Thyroid gland (tissue), 4 donors: ENCODE measurements at regions not wholly inside any gene's neighbourhood (a gene's known extent, or its start where the extent isn't known, plus 50 kb on each side); places are given as distances from the start of the nearest gene placed in this dataset.

Experiments
- DNase-seq, 2 donors: peaks; one replicate each; pipeline ENCODE4 v3.0.0-alpha.2; 2019
- H3K27ac ChIP-seq, 3 donors: fragments of 200-600 bp; sonication (generic); 1 replicate in 2 of 3; 2 replicates in 1 of 3; pipeline ENCODE4 v1.5.1; 2016 to 2019; ENCODE audit warnings: mild to moderate bottlenecking in 1 of 3, moderate library complexity in 1 of 3
- H3K27me3 ChIP-seq: fragments of 200-600 bp; sonication (generic); one replicate; pipeline ENCODE4 v1.5.1; 2019
- H3K36me3 ChIP-seq, 2 donors: fragments of 200-600 bp; sonication (generic); one replicate each; pipeline ENCODE4 v1.5.1; 2016 to 2019
- H3K4me1 ChIP-seq, 2 donors: fragments of 200-600 bp; sonication (generic); one replicate each; pipeline ENCODE4 v1.5.1; 2017 to 2019
- H3K4me3 ChIP-seq, 3 donors: fragments of 200-600 bp; sonication (generic); replicated peaks in 1 of 3; 1 replicate in 2 of 3; 2 replicates in 1 of 3; pipeline ENCODE4 v1.5.1; 2016; ENCODE audit warnings: mild to moderate bottlenecking in 1 of 3
- H3K9me3 ChIP-seq: fragments of 200-600 bp; sonication (generic); one replicate; pipeline ENCODE4 v1.5.1; 2017
- POLR2A ChIP-seq, 2 donors: fragments of 450-650 bp; IDR thresholded peaks; one replicate each; pipeline ENCODE4 v1.6.1; 2017; ENCODE audit warnings: antibody characterized with exemption in 2 of 2, mild to moderate bottlenecking in 2 of 2, moderate library complexity in 1 of 2
- WGBS, 2 donors: methylation state at CpG; one replicate each; pipeline ENCODE4 v1.1.5; 2017; 5-methylcytosine and 5-hydroxymethylcytosine counted together
- intact Hi-C: fragments of 100-400 bp; cut with DNase I; formaldehyde crosslinking; loops from one replicate; pipeline ENCODE4 v1.15.1; 2023
- TF ChIP-seq, protein P1 (sequence below), 6 experiments: fragments of 200-600 bp in 3 of 6; fragments of 450-650 bp in 3 of 6; sonication (generic) in 3 of 6; IDR thresholded peaks; one replicate each; pipeline ENCODE4 v1.5.1; 2016 to 2019; ENCODE audit warnings: antibody characterized with exemption in 6 of 6, mild to moderate bottlenecking in 2 of 6, inconsistent platforms in 1 of 6, moderate library complexity in 1 of 6

DNA sequence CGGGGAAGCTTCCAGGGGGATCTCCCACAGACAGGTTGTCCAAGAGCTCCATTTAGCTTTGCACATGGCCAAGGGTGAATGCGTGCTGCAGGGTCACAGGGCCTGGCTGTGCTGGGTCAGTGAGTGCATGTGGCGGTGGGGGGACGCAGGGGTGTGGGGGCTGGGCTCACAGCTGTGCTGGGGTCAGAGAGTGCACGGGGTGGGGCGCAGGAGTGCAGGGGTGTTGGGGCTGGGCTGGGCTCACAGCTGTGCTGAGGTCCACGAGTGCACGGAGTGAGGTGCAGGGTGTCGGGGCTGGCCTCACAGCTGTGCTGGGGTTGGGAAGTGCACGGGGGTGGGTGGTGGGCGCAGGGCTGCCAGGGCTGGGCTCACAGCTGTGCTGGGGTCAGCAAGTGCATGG is 557.7 kb downstream of the BRD1 start:
- 0 to 8% methylated on average over 4 to 10 of the region's 11 CpGs for WGBS, 2 donors
- Histone ChIP-seq H3K9me3 (no peaks in the 10 kb centered on the region), H3K27me3 (no peaks in the 10 kb centered on the region)

DNA sequence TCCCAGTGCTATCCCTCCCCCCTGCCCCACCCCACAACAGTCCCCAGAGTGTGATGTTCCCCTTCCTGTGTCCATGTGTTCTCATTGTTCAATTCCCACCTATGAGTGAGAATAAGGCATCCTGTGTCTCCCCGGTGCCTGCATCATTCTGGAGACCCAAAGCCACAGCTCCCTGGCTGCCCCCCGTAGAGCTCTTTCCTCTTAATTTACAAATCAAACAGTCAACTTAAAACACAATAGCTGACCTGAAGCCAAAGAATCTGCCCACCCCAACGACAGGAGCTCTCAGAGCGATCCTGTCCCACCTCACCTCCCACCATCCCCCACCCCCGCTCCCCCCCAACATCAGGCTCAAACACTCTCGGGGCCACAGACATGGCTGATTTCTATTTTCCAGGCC is 558.3 kb downstream of the BRD1 start:
- no peak overlapping the region for H3K27ac ChIP-seq
- TF ChIP-seq, protein P1, sequence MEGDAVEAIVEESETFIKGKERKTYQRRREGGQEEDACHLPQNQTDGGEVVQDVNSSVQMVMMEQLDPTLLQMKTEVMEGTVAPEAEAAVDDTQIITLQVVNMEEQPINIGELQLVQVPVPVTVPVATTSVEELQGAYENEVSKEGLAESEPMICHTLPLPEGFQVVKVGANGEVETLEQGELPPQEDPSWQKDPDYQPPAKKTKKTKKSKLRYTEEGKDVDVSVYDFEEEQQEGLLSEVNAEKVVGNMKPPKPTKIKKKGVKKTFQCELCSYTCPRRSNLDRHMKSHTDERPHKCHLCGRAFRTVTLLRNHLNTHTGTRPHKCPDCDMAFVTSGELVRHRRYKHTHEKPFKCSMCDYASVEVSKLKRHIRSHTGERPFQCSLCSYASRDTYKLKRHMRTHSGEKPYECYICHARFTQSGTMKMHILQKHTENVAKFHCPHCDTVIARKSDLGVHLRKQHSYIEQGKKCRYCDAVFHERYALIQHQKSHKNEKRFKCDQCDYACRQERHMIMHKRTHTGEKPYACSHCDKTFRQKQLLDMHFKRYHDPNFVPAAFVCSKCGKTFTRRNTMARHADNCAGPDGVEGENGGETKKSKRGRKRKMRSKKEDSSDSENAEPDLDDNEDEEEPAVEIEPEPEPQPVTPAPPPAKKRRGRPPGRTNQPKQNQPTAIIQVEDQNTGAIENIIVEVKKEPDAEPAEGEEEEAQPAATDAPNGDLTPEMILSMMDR (IDR thresholded peaks at IDR 0.05) = no peak
- no peak for TF ChIP-seq POLR2A (IDR thresholded peaks at IDR 0.05)
- H3K36me3 ChIP-seq = no peaks in the 10 kb centered on the region
- H3K4me3 ChIP-seq = no peak overlapping the region
- H3K27me3 ChIP-seq = no peaks in the 10 kb centered on the region
- WGBS, 2 donors = 5% methylated on average over 6 of the region's 6 CpGs
- DNase-seq = no peak
- no peaks in the 10 kb centered on the region for H3K9me3 ChIP-seq
- intact Hi-C loops = no loop called here
- H3K4me1 ChIP-seq = no peaks in the 10 kb centered on the region

More for the DNA sequence above, 557.7 kb downstream of the BRD1 start:
- no peak overlapping the region for H3K4me3 ChIP-seq
- H3K27ac ChIP-seq = no peak overlapping the region
- intact Hi-C loops = no loop called here
- TF ChIP-seq POLR2A (IDR thresholded peaks at IDR 0.05) = no peak
- TF ChIP-seq, protein P1 (IDR thresholded peaks at IDR 0.05) = no peak
- no peaks in the 10 kb centered on the region for H3K36me3 ChIP-seq
- H3K4me1 ChIP-seq = no peaks in the 10 kb centered on the region
- DNase-seq = no peak

DNA sequence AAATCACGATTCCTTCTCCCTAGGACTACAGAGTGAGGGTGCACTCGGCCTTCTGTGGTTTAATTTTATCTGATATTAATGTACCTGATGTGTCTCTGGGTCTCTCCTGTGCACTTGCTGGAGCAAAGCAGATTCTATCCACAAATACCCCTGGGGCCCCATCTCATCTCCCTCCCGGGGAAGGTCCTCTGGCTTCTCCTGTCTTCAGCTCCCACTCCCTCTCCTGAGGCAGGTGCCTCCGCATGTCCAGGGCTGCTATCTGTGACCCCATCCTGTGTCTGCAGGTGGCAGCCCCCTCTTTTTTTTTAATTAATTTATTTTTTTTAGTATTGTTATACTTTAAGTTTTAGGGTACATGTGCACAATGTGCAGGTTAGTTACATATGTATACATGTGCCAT is 558.7 kb downstream of the BRD1 start:
- Histone ChIP-seq H3K9me3 (no peaks in the 10 kb centered on the region), H3K4me1 (no peaks in the 10 kb centered on the region), H3K36me3 (no peaks in the 10 kb centered on the region), H3K4me3 (no peak overlapping the region), H3K27me3 (no peaks in the 10 kb centered on the region), H3K27ac (no peak overlapping the region)
- 52 to 60% methylated on average over 4 of the region's 4 CpGs for WGBS, 2 donors
- no peak for DNase-seq
- intact Hi-C loops = no loop called here
- TF ChIP-seq, protein P1 (IDR thresholded peaks at IDR 0.05) = no peak
- no peak for TF ChIP-seq POLR2A (IDR thresholded peaks at IDR 0.05)

DNA sequence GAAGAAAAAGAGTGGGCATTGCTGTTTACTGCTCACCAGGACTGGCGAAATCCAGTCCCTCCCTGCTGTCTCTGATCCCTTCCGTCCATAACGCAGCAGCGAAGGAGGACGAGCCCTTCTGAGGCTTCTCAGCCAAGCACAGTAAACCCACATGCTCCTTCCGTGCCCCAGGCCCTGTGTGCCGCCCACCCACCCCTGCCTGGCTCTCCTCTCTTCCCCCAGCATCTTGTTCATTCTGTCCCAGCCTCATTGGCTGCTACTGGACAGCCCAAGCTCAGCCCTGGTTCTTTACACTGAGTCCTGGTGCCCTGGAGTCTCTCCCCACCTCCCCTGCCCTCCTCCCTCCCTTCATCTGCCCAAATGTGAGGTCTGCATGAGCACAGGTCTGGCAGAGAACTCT is 559.7 kb downstream of the BRD1 start:
- no peak overlapping the region for H3K27ac ChIP-seq
- no peaks in the 10 kb centered on the region for H3K27me3 ChIP-seq
- no peaks in the 10 kb centered on the region for H3K36me3 ChIP-seq
- no peaks in the 10 kb centered on the region for H3K9me3 ChIP-seq
- intact Hi-C loops = no loop called here
- no peak for TF ChIP-seq POLR2A (IDR thresholded peaks at IDR 0.05)
- TF ChIP-seq, protein P1 (IDR thresholded peaks at IDR 0.05) = no peak
- DNase-seq = no peak
- H3K4me3 ChIP-seq = no peak overlapping the region
- 38 to 41% methylated on average over 7 of the region's 7 CpGs for WGBS, 2 donors
- H3K4me1 ChIP-seq = no peaks in the 10 kb centered on the region

DNA sequence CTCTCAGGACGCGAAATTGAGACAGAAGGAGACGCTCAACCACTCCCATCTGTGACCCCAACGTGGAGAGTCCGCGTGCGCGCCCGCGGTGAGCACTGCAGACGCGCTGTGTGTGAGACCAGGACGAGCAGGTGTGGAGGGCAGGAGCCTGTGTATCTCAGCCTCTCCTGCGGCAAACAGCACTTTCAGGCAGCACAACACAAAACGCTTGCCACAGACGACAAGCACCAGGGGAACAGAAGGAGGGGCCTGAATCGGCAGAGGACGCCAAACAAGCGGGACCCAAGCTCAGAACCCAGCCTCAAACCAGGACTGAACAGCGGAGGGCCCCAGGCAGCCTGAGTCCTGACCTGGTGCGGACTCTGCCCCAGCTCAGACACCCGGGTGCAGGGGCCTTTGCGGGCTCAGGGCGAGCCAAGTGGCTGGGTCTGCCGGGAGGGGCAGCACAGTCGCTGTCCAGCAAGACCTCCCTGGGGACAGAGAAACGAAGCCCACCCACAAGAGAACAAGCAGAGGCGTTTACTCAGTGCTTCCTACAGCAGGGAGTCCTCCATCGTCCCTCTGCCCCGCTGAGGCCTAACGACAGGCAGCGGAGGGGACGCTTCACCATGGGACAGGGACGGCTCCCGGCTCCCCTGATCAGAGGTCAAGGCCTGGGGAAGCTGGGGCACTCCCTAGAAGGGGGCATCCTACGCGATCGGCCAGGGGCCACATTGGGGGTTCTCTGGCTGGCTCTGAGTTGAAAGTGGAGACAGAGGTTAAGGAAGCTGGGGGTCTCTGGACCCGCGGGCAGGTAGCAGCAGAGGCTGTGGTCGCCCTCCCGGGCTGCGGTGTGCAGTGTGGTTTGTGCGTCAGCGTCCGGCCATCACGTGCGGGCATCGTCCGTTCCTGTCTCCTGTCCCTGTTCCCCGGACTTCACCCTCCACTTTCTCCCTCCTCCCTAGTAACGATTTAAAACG is 560.8 kb downstream of the BRD1 start:
- no peaks in the 10 kb centered on the region for H3K4me1 ChIP-seq
- no peak for TF ChIP-seq POLR2A (IDR thresholded peaks at IDR 0.05)
- TF ChIP-seq, protein P1 (IDR thresholded peaks at IDR 0.05) = no peak
- H3K36me3 ChIP-seq = no peaks in the 10 kb centered on the region
- WGBS, 2 donors = 50 to 65% methylated on average over 37 to 52 of the region's 53 CpGs
- H3K27ac ChIP-seq = no peak overlapping the region
- no peaks in the 10 kb centered on the region for H3K9me3 ChIP-seq
- H3K4me3 ChIP-seq = no peak overlapping the region
- intact Hi-C loops = no loop called here
- no peaks in the 10 kb centered on the region for H3K27me3 ChIP-seq
- no peak for DNase-seq
